ENCODE measurements at regions not wholly inside any gene's neighbourhood (a gene's known extent, or its start where the extent isn't known, plus 50 kb on each side); places are given as distances from the start of the nearest gene placed in this dataset.

- intact Hi-C loops (cut with micrococcal nuclease), result no loop called here
- Histone ChIP-seq H3K36me3 (replicated peaks in 1 of 2; ENCODE audit: control insufficient read depth in 1 of 2, insufficient read depth in 2 of 2, low read length in 2 of 2) (no peaks in the 10 kb centered on the region), H3K79me2 (ENCODE audit: insufficient read depth, low read length) (no peaks in the 10 kb centered on the region), H3K27me3 (ENCODE audit: control insufficient read depth in 2 of 2, insufficient read depth in 2 of 2, low read length in 2 of 2) (no peaks in the 10 kb centered on the region), H3K9me3 (replicated peaks in 1 of 2; ENCODE audit: control insufficient read depth in 1 of 2, insufficient read depth in 1 of 2, low read length in 2 of 2) (peaks cover 10 to 18% of the 10 kb centered on the region in 2 donors), H3K4me3 (replicated peaks in 1 of 3; ENCODE audit: low read depth in 2 of 3, low read length in 3 of 3) (no peak overlapping the region), H3K4me1 (ENCODE audit: control insufficient read depth in 1 of 2, insufficient read depth in 2 of 2, low read length in 2 of 2) (no peaks in the 10 kb centered on the region), H3K27ac (ENCODE audit: low read depth in 1 of 2, low read length in 2 of 2) (no peak overlapping the region), H3K4me2 (replicated peaks; ENCODE audit: extremely low read depth, low read length, poor library complexity, severe bottlenecking) (no peak overlapping the region), H4K20me1 (ENCODE audit: insufficient read depth, low read length) (no peaks in the 10 kb centered on the region), H3K9ac (ENCODE audit: insufficient read depth, low read length, poor library complexity, severe bottlenecking) (no peak overlapping the region), H2AFZ (ENCODE audit: insufficient read depth, low read depth, low read length, poor library complexity, severe bottlenecking) (no peak overlapping the region)
- Mint-ChIP-seq H3K9me3 (peaks cover 4 to 13% (median 9%) of the 10 kb centered on the region in 7 donors), H3K27ac (no peak overlapping the region), H3K4me3 (no peak overlapping the region), H3K36me3 (no peaks in the 10 kb centered on the region), H3K4me1 (no peaks in the 10 kb centered on the region), H3K27me3 (ENCODE audit: low read depth in 3 of 3) (peaks cover 0 to 2% (median 0%) of the 10 kb centered on the region in 3 donors)
- no peak for DNase-seq
- TF ChIP-seq, protein P1, sequence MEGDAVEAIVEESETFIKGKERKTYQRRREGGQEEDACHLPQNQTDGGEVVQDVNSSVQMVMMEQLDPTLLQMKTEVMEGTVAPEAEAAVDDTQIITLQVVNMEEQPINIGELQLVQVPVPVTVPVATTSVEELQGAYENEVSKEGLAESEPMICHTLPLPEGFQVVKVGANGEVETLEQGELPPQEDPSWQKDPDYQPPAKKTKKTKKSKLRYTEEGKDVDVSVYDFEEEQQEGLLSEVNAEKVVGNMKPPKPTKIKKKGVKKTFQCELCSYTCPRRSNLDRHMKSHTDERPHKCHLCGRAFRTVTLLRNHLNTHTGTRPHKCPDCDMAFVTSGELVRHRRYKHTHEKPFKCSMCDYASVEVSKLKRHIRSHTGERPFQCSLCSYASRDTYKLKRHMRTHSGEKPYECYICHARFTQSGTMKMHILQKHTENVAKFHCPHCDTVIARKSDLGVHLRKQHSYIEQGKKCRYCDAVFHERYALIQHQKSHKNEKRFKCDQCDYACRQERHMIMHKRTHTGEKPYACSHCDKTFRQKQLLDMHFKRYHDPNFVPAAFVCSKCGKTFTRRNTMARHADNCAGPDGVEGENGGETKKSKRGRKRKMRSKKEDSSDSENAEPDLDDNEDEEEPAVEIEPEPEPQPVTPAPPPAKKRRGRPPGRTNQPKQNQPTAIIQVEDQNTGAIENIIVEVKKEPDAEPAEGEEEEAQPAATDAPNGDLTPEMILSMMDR (IDR thresholded peaks at IDR 0.05), result no peak
- no CpG with 5 or more reads among the region's 2 CpGs for WGBS (ENCODE audit: insufficient coverage)
These were observed 1336.9 kb upstream of the SPRY2 start for GRCh38 chr13:81677857-81678256.

DNA sequence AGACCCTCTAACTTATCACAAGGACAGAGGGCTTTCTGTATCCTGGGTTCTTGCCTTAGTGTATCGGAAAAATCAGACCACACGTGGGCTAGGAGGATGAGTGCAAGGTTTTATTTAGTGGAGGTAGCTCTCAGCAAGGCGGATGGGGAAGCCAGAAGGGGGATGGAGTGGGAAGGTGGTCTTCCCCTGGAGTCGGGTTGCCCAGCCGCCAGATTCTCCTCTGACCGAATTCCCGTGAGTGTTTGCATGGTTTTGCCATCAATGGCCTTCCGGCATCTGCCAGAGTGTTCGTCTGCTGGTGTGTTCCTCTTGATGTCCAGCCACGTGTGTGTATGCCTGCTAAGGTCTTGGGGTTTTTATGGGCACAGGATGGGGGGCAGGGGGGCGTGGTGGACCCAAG, 1335.1 kb upstream of the SPRY2 start:
- H3K9me3 ChIP-seq (replicated peaks in 1 of 2; ENCODE audit: control insufficient read depth in 1 of 2, insufficient read depth in 1 of 2, low read length in 2 of 2), result peaks cover 10 to 18% of the 10 kb centered on the region in 2 donors
- H3K4me3 ChIP-seq (replicated peaks in 1 of 3; ENCODE audit: low read depth in 2 of 3, low read length in 3 of 3), result no peak overlapping the region
- no peak overlapping the region for H3K9ac ChIP-seq (ENCODE audit: insufficient read depth, low read length, poor library complexity, severe bottlenecking)
- no peaks in the 10 kb centered on the region for H3K36me3 ChIP-seq (replicated peaks in 1 of 2; ENCODE audit: control insufficient read depth in 1 of 2, insufficient read depth in 2 of 2, low read length in 2 of 2)
- Mint-ChIP-seq H3K36me3 (no peaks in the 10 kb centered on the region), H3K4me1 (no peaks in the 10 kb centered on the region), H3K27me3 (ENCODE audit: low read depth in 3 of 3) (peaks cover 0 to 2% (median 0%) of the 10 kb centered on the region in 3 donors), H3K4me3 (no peak overlapping the region), H3K27ac (no peak overlapping the region), H3K9me3 (peaks cover 4 to 13% (median 10%) of the 10 kb centered on the region in 7 donors)
- WGBS (ENCODE audit: insufficient coverage), result 88% methylated on average over 8 of the region's 11 CpGs
- no peaks in the 10 kb centered on the region for H3K79me2 ChIP-seq (ENCODE audit: insufficient read depth, low read length)
- no peak overlapping the region for H3K4me2 ChIP-seq (replicated peaks; ENCODE audit: extremely low read depth, low read length, poor library complexity, severe bottlenecking)
- no peak for DNase-seq
- H4K20me1 ChIP-seq (ENCODE audit: insufficient read depth, low read length), result no peaks in the 10 kb centered on the region
- H3K4me1 ChIP-seq (ENCODE audit: control insufficient read depth in 1 of 2, insufficient read depth in 2 of 2, low read length in 2 of 2), result no peaks in the 10 kb centered on the region
- TF ChIP-seq, protein P1 (IDR thresholded peaks at IDR 0.05), result no peak
- H3K27ac ChIP-seq (ENCODE audit: low read depth in 1 of 2, low read length in 2 of 2), result no peak overlapping the region
- H2AFZ ChIP-seq (ENCODE audit: insufficient read depth, low read depth, low read length, poor library complexity, severe bottlenecking), result no peak overlapping the region
- H3K27me3 ChIP-seq (ENCODE audit: control insufficient read depth in 2 of 2, insufficient read depth in 2 of 2, low read length in 2 of 2), result no peaks in the 10 kb centered on the region
- intact Hi-C loops (cut with micrococcal nuclease), result no loop called here

All from CD14-positive monocyte (primary cell).